ENCODE measurements at regions not wholly inside any gene's neighbourhood (a gene's known extent, or its start where the extent isn't known, plus 50 kb on each side); places are given as distances from the start of the nearest gene placed in this dataset.
A peak's percentile ranks its signal among the peaks of the same experiment; 100 is the strongest.

- ChIA-PET POLR2A (ENCODE audit: partially characterized antibody) (no interaction called here), CTCF (ENCODE audit: partially characterized antibody) (no interaction called here)
- H3K27me3 ChIP-seq (ENCODE audit: insufficient read depth, low read length), result no peaks in the 10 kb centered on the region
- H3K4me1 ChIP-seq (ENCODE audit: insufficient read depth, low read length), result no peaks in the 10 kb centered on the region
- Mint-ChIP-seq H3K9me3 (peaks cover 0 to 7% (median 0%) of the 10 kb centered on the region in 8 donors), H3K4me1 (no peaks in the 10 kb centered on the region), H3K36me3 (no peaks in the 10 kb centered on the region), H3K4me3 (no peak overlapping the region), H3K27ac (no peak overlapping the region), H3K27me3 (peaks cover 0 to 2% of the 10 kb centered on the region in 2 donors)
- no peaks in the 10 kb centered on the region for H3K9me3 ChIP-seq (ENCODE audit: control insufficient read depth in 1 of 2, low read length in 2 of 2)
- intact Hi-C loops (cut with micrococcal nuclease), result no loop called here
- no peak overlapping the region for H3K4me3 ChIP-seq (ENCODE audit: low read length in 2 of 2)
- no peak for DNase-seq
- H3K27ac ChIP-seq (ENCODE audit: low read depth, low read length), result no peak overlapping the region
- no peaks in the 10 kb centered on the region for H3K36me3 ChIP-seq (ENCODE audit: insufficient read depth, low read length)
These were observed 642.3 kb downstream of the RPS29 start for GRCh38 chr14:48943913-48944312.

GRCh38 chr14:48937541-48938195, 648.5 kb downstream of the RPS29 start:
- CTCF ChIA-PET (ENCODE audit: partially characterized antibody), result no interaction called here
- no peak overlapping the region for H3K27ac Mint-ChIP-seq
- peak overlapping the region in 1 of 8 donors; percentile 54 for H3K4me3 Mint-ChIP-seq
- intact Hi-C loops (cut with micrococcal nuclease), result no loop called here
- H3K4me1 Mint-ChIP-seq, result no peaks in the 10 kb centered on the region
- Histone ChIP-seq H3K4me1 (ENCODE audit: insufficient read depth, low read length) (no peaks in the 10 kb centered on the region), H3K4me3 (ENCODE audit: low read length in 2 of 2) (no peak overlapping the region), H3K9me3 (ENCODE audit: control insufficient read depth in 1 of 2, low read length in 2 of 2) (no peaks in the 10 kb centered on the region), H3K27me3 (ENCODE audit: insufficient read depth, low read length) (no peaks in the 10 kb centered on the region), H3K36me3 (ENCODE audit: insufficient read depth, low read length) (no peaks in the 10 kb centered on the region), H3K27ac (ENCODE audit: low read depth, low read length) (no peak overlapping the region)
- no peaks in the 10 kb centered on the region for H3K36me3 Mint-ChIP-seq
- no peaks in the 10 kb centered on the region for H3K27me3 Mint-ChIP-seq
- DNase-seq, result no peak
- POLR2A ChIA-PET (ENCODE audit: partially characterized antibody), result no interaction called here
- peaks cover 0 to 3% (median 0%) of the 10 kb centered on the region in 8 donors for H3K9me3 Mint-ChIP-seq

GRCh38 chr14:48936849-48937248, 649.3 kb downstream of the RPS29 start:
- H3K4me3 ChIP-seq (ENCODE audit: low read length in 2 of 2), result no peak overlapping the region
- H3K9me3 ChIP-seq (ENCODE audit: control insufficient read depth in 1 of 2, low read length in 2 of 2), result no peaks in the 10 kb centered on the region
- no peaks in the 10 kb centered on the region for H3K4me1 Mint-ChIP-seq
- intact Hi-C loops (cut with micrococcal nuclease), result no loop called here
- no peak overlapping the region for H3K27ac Mint-ChIP-seq
- no peaks in the 10 kb centered on the region for H3K4me1 ChIP-seq (ENCODE audit: insufficient read depth, low read length)
- POLR2A ChIA-PET (ENCODE audit: partially characterized antibody), result no interaction called here
- no peaks in the 10 kb centered on the region for H3K36me3 Mint-ChIP-seq
- CTCF ChIA-PET (ENCODE audit: partially characterized antibody), result no interaction called here
- peaks cover 0 to 2% (median 0%) of the 10 kb centered on the region in 8 donors for H3K9me3 Mint-ChIP-seq
- H3K27me3 ChIP-seq (ENCODE audit: insufficient read depth, low read length), result no peaks in the 10 kb centered on the region
- no peak for DNase-seq
- no peak overlapping the region for H3K4me3 Mint-ChIP-seq
- H3K27ac ChIP-seq (ENCODE audit: low read depth, low read length), result no peak overlapping the region
- H3K36me3 ChIP-seq (ENCODE audit: insufficient read depth, low read length), result no peaks in the 10 kb centered on the region
- H3K27me3 Mint-ChIP-seq, result no peaks in the 10 kb centered on the region

- H3K9me3 ChIP-seq (ENCODE audit: control insufficient read depth in 1 of 2, low read length in 2 of 2), result no peaks in the 10 kb centered on the region
- H3K36me3 ChIP-seq (ENCODE audit: insufficient read depth, low read length), result no peaks in the 10 kb centered on the region
- no peak overlapping the region for H3K27ac Mint-ChIP-seq
- H3K9me3 Mint-ChIP-seq, result peaks cover 0 to 2% (median 0%) of the 10 kb centered on the region in 8 donors
- H3K4me1 Mint-ChIP-seq, result no peaks in the 10 kb centered on the region
- no peaks in the 10 kb centered on the region for H3K4me1 ChIP-seq (ENCODE audit: insufficient read depth, low read length)
- no peak overlapping the region for H3K4me3 ChIP-seq (ENCODE audit: low read length in 2 of 2)
- H3K27ac ChIP-seq (ENCODE audit: low read depth, low read length), result no peak overlapping the region
- no peaks in the 10 kb centered on the region for H3K27me3 ChIP-seq (ENCODE audit: insufficient read depth, low read length)
- CTCF ChIA-PET (ENCODE audit: partially characterized antibody), result no interaction called here
- no peak overlapping the region for H3K4me3 Mint-ChIP-seq
- no peaks in the 10 kb centered on the region for H3K27me3 Mint-ChIP-seq
- no peak for DNase-seq
- no peaks in the 10 kb centered on the region for H3K36me3 Mint-ChIP-seq
- intact Hi-C loops (cut with micrococcal nuclease), result no loop called here
- POLR2A ChIA-PET (ENCODE audit: partially characterized antibody), result no interaction called here
These were observed 649.8 kb downstream of the RPS29 start for GRCh38 chr14:48936362-48936761.

- H3K36me3 Mint-ChIP-seq, result no peaks in the 10 kb centered on the region
- POLR2A ChIA-PET (ENCODE audit: partially characterized antibody), result no interaction called here
These were observed 661.0 kb downstream of the RPS29 start for GRCh38 chr14:48925184-48925583.

GRCh38 chr14:48914921-48915320, 671.3 kb downstream of the RPS29 start:
- H3K27ac ChIP-seq (ENCODE audit: low read depth, low read length), result no peak overlapping the region
- no peak for DNase-seq
- peaks cover 0 to 6% (median under 1%) of the 10 kb centered on the region in 8 donors for H3K9me3 Mint-ChIP-seq
- H3K27ac Mint-ChIP-seq, result no peak overlapping the region
- no peaks in the 10 kb centered on the region for H3K4me1 ChIP-seq (ENCODE audit: insufficient read depth, low read length)
- H3K4me1 Mint-ChIP-seq, result no peaks in the 10 kb centered on the region
- H3K4me3 ChIP-seq (ENCODE audit: low read length in 2 of 2), result no peak overlapping the region
- H3K4me3 Mint-ChIP-seq, result no peak overlapping the region
- no peaks in the 10 kb centered on the region for H3K27me3 ChIP-seq (ENCODE audit: insufficient read depth, low read length)
- no peaks in the 10 kb centered on the region for H3K9me3 ChIP-seq (ENCODE audit: control insufficient read depth in 1 of 2, low read length in 2 of 2)
- CTCF ChIA-PET (ENCODE audit: partially characterized antibody), result no interaction called here
- POLR2A ChIA-PET (ENCODE audit: partially characterized antibody), result no interaction called here
- intact Hi-C loops (cut with micrococcal nuclease), result no loop called here
- H3K36me3 ChIP-seq (ENCODE audit: insufficient read depth, low read length), result no peaks in the 10 kb centered on the region
- H3K27me3 Mint-ChIP-seq, result no peaks in the 10 kb centered on the region
- no peaks in the 10 kb centered on the region for H3K36me3 Mint-ChIP-seq

More at GRCh38 chr14:48925184-48925583, 661.0 kb downstream of the RPS29 start:
- Histone ChIP-seq H3K27ac (ENCODE audit: low read depth, low read length) (no peak overlapping the region), H3K4me1 (ENCODE audit: insufficient read depth, low read length) (no peaks in the 10 kb centered on the region), H3K9me3 (ENCODE audit: control insufficient read depth in 1 of 2, low read length in 2 of 2) (no peaks in the 10 kb centered on the region), H3K4me3 (ENCODE audit: low read length in 2 of 2) (no peak overlapping the region), H3K27me3 (ENCODE audit: insufficient read depth, low read length) (no peaks in the 10 kb centered on the region), H3K36me3 (ENCODE audit: insufficient read depth, low read length) (no peaks in the 10 kb centered on the region)
- DNase-seq, result no peak
- Mint-ChIP-seq H3K27ac (no peak overlapping the region), H3K27me3 (no peaks in the 10 kb centered on the region), H3K4me1 (no peaks in the 10 kb centered on the region), H3K4me3 (no peak overlapping the region), H3K9me3 (peaks cover 0 to 3% (median 0%) of the 10 kb centered on the region in 8 donors)
- intact Hi-C loops (cut with micrococcal nuclease), result no loop called here
- CTCF ChIA-PET (ENCODE audit: partially characterized antibody), result no interaction called here

GRCh38 chr14:48914382-48914781, 671.8 kb downstream of the RPS29 start:
- ChIA-PET POLR2A (ENCODE audit: partially characterized antibody) (no interaction called here), CTCF (ENCODE audit: partially characterized antibody) (no interaction called here)
- H3K9me3 ChIP-seq (ENCODE audit: control insufficient read depth in 1 of 2, low read length in 2 of 2), result no peaks in the 10 kb centered on the region
- no peaks in the 10 kb centered on the region for H3K36me3 ChIP-seq (ENCODE audit: insufficient read depth, low read length)
- DNase-seq, result no peak
- H3K4me3 Mint-ChIP-seq, result no peak overlapping the region
- H3K27me3 Mint-ChIP-seq, result no peaks in the 10 kb centered on the region
- H3K27ac Mint-ChIP-seq, result no peak overlapping the region
- no peaks in the 10 kb centered on the region for H3K36me3 Mint-ChIP-seq
- H3K27me3 ChIP-seq (ENCODE audit: insufficient read depth, low read length), result no peaks in the 10 kb centered on the region
- H3K4me3 ChIP-seq (ENCODE audit: low read length in 2 of 2), result no peak overlapping the region
- no peaks in the 10 kb centered on the region for H3K4me1 ChIP-seq (ENCODE audit: insufficient read depth, low read length)
- H3K27ac ChIP-seq (ENCODE audit: low read depth, low read length), result no peak overlapping the region
- H3K9me3 Mint-ChIP-seq, result peaks cover 0 to 6% (median under 1%) of the 10 kb centered on the region in 8 donors
- H3K4me1 Mint-ChIP-seq, result no peaks in the 10 kb centered on the region
- intact Hi-C loops (cut with micrococcal nuclease), result no loop called here

GRCh38 chr14:48900565-48900964, 685.6 kb downstream of the RPS29 start:
- Histone ChIP-seq H3K4me3 (ENCODE audit: low read length in 2 of 2) (no peak overlapping the region), H3K27me3 (ENCODE audit: insufficient read depth, low read length) (no peaks in the 10 kb centered on the region), H3K9me3 (ENCODE audit: control insufficient read depth in 1 of 2, low read length in 2 of 2) (no peaks in the 10 kb centered on the region), H3K36me3 (ENCODE audit: insufficient read depth, low read length) (no peaks in the 10 kb centered on the region), H3K4me1 (ENCODE audit: insufficient read depth, low read length) (no peaks in the 10 kb centered on the region), H3K27ac (ENCODE audit: low read depth, low read length) (no peak overlapping the region)
- intact Hi-C loops (cut with micrococcal nuclease), result no loop called here
- DNase-seq, result no peak
- ChIA-PET CTCF (ENCODE audit: partially characterized antibody) (no interaction called here), POLR2A (ENCODE audit: partially characterized antibody) (no interaction called here)
- no peaks in the 10 kb centered on the region for H3K27me3 Mint-ChIP-seq
- H3K27ac Mint-ChIP-seq, result no peak overlapping the region
- no peaks in the 10 kb centered on the region for H3K4me1 Mint-ChIP-seq
- H3K36me3 Mint-ChIP-seq, result no peaks in the 10 kb centered on the region
- H3K9me3 Mint-ChIP-seq, result peaks cover 0 to 5% (median 0%) of the 10 kb centered on the region in 8 donors
- no peak overlapping the region for H3K4me3 Mint-ChIP-seq

Data from CD4-positive, alpha-beta memory T cell (primary cell).